Ishikawa (cell line): ENCODE measurements at regions not wholly inside any gene's neighbourhood (a gene's known extent, or its start where the extent isn't known, plus 50 kb on each side); places are given as distances from the start of the nearest gene placed in this dataset.

Source experiments
- CEBPB ChIP-seq: IDR thresholded peaks from 2 replicates; pipeline ENCODE4 v1.6.1; 2012
- CREB1 ChIP-seq: IDR thresholded peaks from 2 replicates; pipeline ENCODE4 v1.6.1; 2012; ENCODE audit warnings: low read depth
- EGR1 ChIP-seq: IDR thresholded peaks from 2 replicates; pipeline ENCODE4 v1.6.1; 2012
- EP300 ChIP-seq: IDR thresholded peaks from 2 replicates; pipeline ENCODE4 v1.6.1; 2012; ENCODE audit warnings: borderline replicate concordance
- FOXM1 ChIP-seq: IDR thresholded peaks from 2 replicates; pipeline ENCODE4 v1.6.1; 2012; ENCODE audit warnings: low read depth, borderline replicate concordance
- MAX ChIP-seq: IDR thresholded peaks from 2 replicates; pipeline ENCODE4 v1.6.1; 2012
- NFIC ChIP-seq: IDR thresholded peaks from 2 replicates; pipeline ENCODE4 v1.6.1; 2012
- RAD21 ChIP-seq: IDR thresholded peaks from 2 replicates; pipeline ENCODE4 v1.6.1; 2012; ENCODE audit warnings: low read depth
- REST ChIP-seq: IDR thresholded peaks from 2 replicates; pipeline ENCODE4 v1.6.1; 2012; ENCODE audit warnings: low read depth, mild to moderate bottlenecking
- TAF1 ChIP-seq: IDR thresholded peaks from 2 replicates; pipeline ENCODE4 v1.6.1; 2012; ENCODE audit warnings: low read depth, mild to moderate bottlenecking
- TCF12 ChIP-seq: IDR thresholded peaks from 2 replicates; pipeline ENCODE4 v1.6.1; 2012; ENCODE audit warnings: low read depth
- TEAD4 ChIP-seq: IDR thresholded peaks from 2 replicates; pipeline ENCODE4 v1.6.1; 2012
- USF1 ChIP-seq: IDR thresholded peaks from 2 replicates; pipeline ENCODE4 v1.6.1; 2012
- YY1 ChIP-seq: IDR thresholded peaks from 2 replicates; pipeline ENCODE4 v1.6.1; 2012; ENCODE audit warnings: low read depth
- ZBTB7A ChIP-seq: IDR thresholded peaks from 2 replicates; pipeline ENCODE4 v1.6.1; 2012; ENCODE audit warnings: low read depth

GRCh38 chr7:96558530-96558929 is 151.1 kb downstream of the SEM1 start:
- TF ChIP-seq ZBTB7A = no peak
- TF ChIP-seq USF1 = no peak
- no peak for TF ChIP-seq RAD21
- TF ChIP-seq EP300 = no peak
- no peak for TF ChIP-seq FOXM1
- TF ChIP-seq TAF1 = no peak
- no peak for TF ChIP-seq YY1
- no peak for TF ChIP-seq NFIC
- no peak for TF ChIP-seq TCF12
- no peak for TF ChIP-seq REST

GRCh38 chr7:96558093-96558492 is 151.6 kb downstream of the SEM1 start:
- TF ChIP-seq MAX (no peak), EGR1 (no peak), YY1 (no peak), NFIC (no peak), TEAD4 (no peak), REST (no peak), CREB1 (no peak), TAF1 (no peak), CEBPB (no peak), ZBTB7A (no peak), EP300 (no peak), USF1 (no peak), FOXM1 (no peak), TCF12 (no peak), RAD21 (no peak)

GRCh38 chr7:96548664-96549063 is 161.0 kb downstream of the SEM1 start:
- TF ChIP-seq REST = no peak
- no peak for TF ChIP-seq TEAD4
- TF ChIP-seq ZBTB7A = no peak
- TF ChIP-seq FOXM1 = no peak
- no peak for TF ChIP-seq TCF12

- TF ChIP-seq EP300 = no peak
- TF ChIP-seq FOXM1 = peak; percentile 64; the same call in 1 of the 2 replicates
- peak; percentile 13; the same call in 1 of the 2 replicates for TF ChIP-seq TEAD4
- no peak for TF ChIP-seq MAX
- TF ChIP-seq NFIC = peak; percentile 38; the same call in 1 of the 2 replicates
- TF ChIP-seq YY1 = no peak
- no peak for TF ChIP-seq CEBPB
These were observed 162.3 kb downstream of the SEM1 start for GRCh38 chr7:96547371-96547811.

GRCh38 chr7:96546426-96546825 is 163.2 kb downstream of the SEM1 start:
- TF ChIP-seq NFIC (no peak), MAX (no peak), EGR1 (no peak), TAF1 (no peak), ZBTB7A (no peak), FOXM1 (no peak), REST (no peak), CREB1 (no peak), RAD21 (no peak), EP300 (no peak), CEBPB (no peak), TEAD4 (no peak), USF1 (no peak), YY1 (no peak), TCF12 (no peak)
